SK-N-SH (cell line): ENCODE measurements at regions not wholly inside any gene's neighbourhood (a gene's known extent, or its start where the extent isn't known, plus 50 kb on each side); places are given as distances from the start of the nearest gene placed in this dataset.

Experiments
- CTCF ChIP-seq: fragments of 200-600 bp; sonication (generic); IDR thresholded peaks from 2 replicates; pipeline ENCODE4 v1.6.1; 2017; ENCODE audit warnings: antibody characterized with exemption, mild to moderate bottlenecking, moderate library complexity
- EP300 ChIP-seq, 2 experiments: IDR thresholded peaks; 2 replicates each; pipeline versions ENCODE4 v1.4.0 to v1.6.1; 2012; ENCODE audit warnings: borderline replicate concordance in 1 of 2, low read depth in 1 of 2, low read length in 1 of 2
- FOXM1 ChIP-seq: IDR thresholded peaks from 2 replicates; pipeline ENCODE4 v1.4.0; 2012; ENCODE audit warnings: low read depth, mild to moderate bottlenecking
- JUND ChIP-seq: IDR thresholded peaks from 2 replicates; pipeline ENCODE4 v1.4.0; 2012
- RCOR1 ChIP-seq: fragments of 150-350 bp; IDR thresholded peaks from 2 replicates; pipeline ENCODE4 v1.6.1; 2017; ENCODE audit warnings: antibody characterized with exemption, low read length
- SIN3A ChIP-seq: IDR thresholded peaks from 2 replicates; pipeline ENCODE4 v1.6.1; 2012; ENCODE audit warnings: low read depth, mild to moderate bottlenecking, low read length, moderate library complexity, borderline replicate concordance
- TCF12 ChIP-seq: IDR thresholded peaks from 2 replicates; pipeline ENCODE4 v1.4.0; 2012

DNA sequence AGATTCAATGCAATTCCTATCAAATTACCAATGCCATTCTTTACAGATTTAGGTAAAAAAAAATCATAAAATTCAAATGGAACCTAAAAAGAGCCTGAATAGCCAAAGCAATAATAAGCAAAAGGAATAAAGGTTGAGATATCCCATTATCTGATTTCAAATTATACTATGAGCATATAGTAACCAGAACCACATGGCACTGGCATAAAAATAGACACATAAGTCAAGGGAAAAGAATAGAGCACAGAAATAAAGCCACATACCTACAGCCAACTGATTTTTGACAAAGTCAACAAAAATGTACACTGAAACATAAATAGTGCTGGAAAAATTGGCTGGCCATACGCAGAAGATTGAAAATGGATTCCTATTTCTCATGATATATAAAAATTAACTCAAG, 853.7 kb downstream of the FAT4 start:
- TF ChIP-seq CTCF = no peak
- 0 out of 4 replicates have a peak, but pooled peaks of 1 of the 2 experiments have one; percentile 8 for TF ChIP-seq EP300 (IDR thresholded peaks at IDR 0.05; ENCODE audit: borderline replicate concordance in 1 of 2, low read depth in 1 of 2, low read length in 1 of 2)
- TF ChIP-seq SIN3A = no peak
- no peak for TF ChIP-seq FOXM1
- peak; percentile 69 for TF ChIP-seq TCF12
- TF ChIP-seq JUND = no peak
- no peak for TF ChIP-seq RCOR1
